Large intestine (tissue), 3 donors: ENCODE measurements at regions not wholly inside any gene's neighbourhood (a gene's known extent, or its start where the extent isn't known, plus 50 kb on each side); places are given as distances from the start of the nearest gene placed in this dataset.

Source experiments
- DNase-seq, 2 donors: peaks; one replicate each; pipeline versions ENCODE4 v3.0.0 to v3.0.0-alpha.2; 2013
- H3K27ac ChIP-seq: one replicate; pipeline ENCODE4 v1.5.1; 2013; ENCODE audit warnings: low read length
- H3K27me3 ChIP-seq: 2 replicates; pipeline ENCODE4 v1.6.1; 2013; ENCODE audit warnings: low read length; ENCODE audit not compliant: control insufficient read depth, insufficient read depth
- H3K36me3 ChIP-seq: 2 replicates; pipeline ENCODE4 v1.6.1; 2013; ENCODE audit warnings: low read length; ENCODE audit not compliant: control insufficient read depth, insufficient read depth
- H3K4me1 ChIP-seq: one replicate; pipeline ENCODE4 v1.6.1; 2013; ENCODE audit warnings: low read length; ENCODE audit not compliant: control insufficient read depth, insufficient read depth
- H3K4me3 ChIP-seq: one replicate; pipeline ENCODE4 v1.5.1; 2013; ENCODE audit warnings: low read length
- H3K9me3 ChIP-seq: one replicate; pipeline ENCODE4 v1.6.1; 2013; ENCODE audit warnings: mild to moderate bottlenecking, low read depth, low read length, moderate library complexity; ENCODE audit not compliant: control insufficient read depth
- WGBS: methylation state at CpG from one replicate; pipeline ENCODE4 v1.1.5; 2013; ENCODE audit warnings: low lambda C conversion rate; ENCODE audit not compliant: insufficient coverage; 5-methylcytosine and 5-hydroxymethylcytosine counted together

- no peaks in the 10 kb centered on the region for H3K27me3 ChIP-seq
- H3K27ac ChIP-seq, result no peak overlapping the region
- 96% methylated on average over 4 of the region's 5 CpGs for WGBS
- H3K9me3 ChIP-seq, result no peaks in the 10 kb centered on the region
- no peaks in the 10 kb centered on the region for H3K36me3 ChIP-seq
- H3K4me1 ChIP-seq, result no peaks in the 10 kb centered on the region
- DNase-seq, result no peak
- H3K4me3 ChIP-seq, result no peak overlapping the region
Observed at GRCh38 chr5:104298518-104298917, 735.9 kb upstream of the NUDT12 start.

GRCh38 chr5:104297076-104297475 is 734.5 kb upstream of the NUDT12 start:
- Histone ChIP-seq H3K4me1 (no peaks in the 10 kb centered on the region), H3K9me3 (no peaks in the 10 kb centered on the region), H3K27ac (no peak overlapping the region), H3K27me3 (no peaks in the 10 kb centered on the region), H3K36me3 (no peaks in the 10 kb centered on the region), H3K4me3 (no peak overlapping the region)
- no peak for DNase-seq
- WGBS, result 33% methylated on average over 1 of the region's 1 CpG

GRCh38 chr5:104295991-104296390 is 733.4 kb upstream of the NUDT12 start:
- no peaks in the 10 kb centered on the region for H3K4me1 ChIP-seq
- no peaks in the 10 kb centered on the region for H3K36me3 ChIP-seq
- no peak for DNase-seq
- WGBS, result 100% methylated on average over 1 of the region's 1 CpG
- H3K4me3 ChIP-seq, result no peak overlapping the region
- no peak overlapping the region for H3K27ac ChIP-seq
- H3K27me3 ChIP-seq, result no peaks in the 10 kb centered on the region
- H3K9me3 ChIP-seq, result no peaks in the 10 kb centered on the region

- no peaks in the 10 kb centered on the region for H3K36me3 ChIP-seq
- no peak overlapping the region for H3K27ac ChIP-seq
- H3K9me3 ChIP-seq, result peaks cover 5% of the 10 kb centered on the region
- H3K27me3 ChIP-seq, result no peaks in the 10 kb centered on the region
- no peak overlapping the region for H3K4me3 ChIP-seq
- DNase-seq, result no peak
- no CpG with 5 or more reads among the region's 1 CpG for WGBS
- no peaks in the 10 kb centered on the region for H3K4me1 ChIP-seq
Observed at GRCh38 chr5:104283136-104283535, 720.5 kb upstream of the NUDT12 start.

- Histone ChIP-seq H3K27me3 (no peaks in the 10 kb centered on the region), H3K36me3 (no peaks in the 10 kb centered on the region), H3K4me3 (no peak overlapping the region), H3K4me1 (no peaks in the 10 kb centered on the region), H3K9me3 (no peaks in the 10 kb centered on the region), H3K27ac (no peak overlapping the region)
- no peak for DNase-seq
- 95% methylated on average over 2 of the region's 2 CpGs for WGBS
Observed at GRCh38 chr5:104273725-104274124, 711.1 kb upstream of the NUDT12 start.

GRCh38 chr5:104267320-104268015 is 704.9 kb upstream of the NUDT12 start:
- WGBS, result 60% methylated on average over 2 of the region's 3 CpGs
- no peak overlapping the region for H3K4me3 ChIP-seq
- no peaks in the 10 kb centered on the region for H3K4me1 ChIP-seq
- no peak overlapping the region for H3K27ac ChIP-seq
- H3K27me3 ChIP-seq, result no peaks in the 10 kb centered on the region
- H3K9me3 ChIP-seq, result no peaks in the 10 kb centered on the region
- H3K36me3 ChIP-seq, result no peaks in the 10 kb centered on the region
- DNase-seq, result no peak

- Histone ChIP-seq H3K36me3 (no peaks in the 10 kb centered on the region), H3K27me3 (no peaks in the 10 kb centered on the region), H3K4me3 (no peak overlapping the region), H3K4me1 (no peaks in the 10 kb centered on the region), H3K27ac (no peak overlapping the region), H3K9me3 (no peaks in the 10 kb centered on the region)
- WGBS, result 100% methylated on average over 1 of the region's 1 CpG
- no peak for DNase-seq
Observed at GRCh38 chr5:104266161-104266560, 703.6 kb upstream of the NUDT12 start.

GRCh38 chr5:104265531-104266140 is 703.0 kb upstream of the NUDT12 start:
- no peaks in the 10 kb centered on the region for H3K4me1 ChIP-seq
- no peaks in the 10 kb centered on the region for H3K36me3 ChIP-seq
- no peaks in the 10 kb centered on the region for H3K9me3 ChIP-seq
- no peak for DNase-seq
- H3K27ac ChIP-seq, result no peak overlapping the region
- no peaks in the 10 kb centered on the region for H3K27me3 ChIP-seq
- WGBS, result no CpG with 5 or more reads among the region's 1 CpG
- H3K4me3 ChIP-seq, result no peak overlapping the region

GRCh38 chr5:104247260-104247659 is 684.7 kb upstream of the NUDT12 start:
- peak in 1 of 2 donors; percentile 14 for DNase-seq
- H3K36me3 ChIP-seq, result no peaks in the 10 kb centered on the region
- WGBS, result 100% methylated on average over 1 of the region's 3 CpGs
- no peaks in the 10 kb centered on the region for H3K9me3 ChIP-seq
- no peak overlapping the region for H3K4me3 ChIP-seq
- no peak overlapping the region for H3K27ac ChIP-seq
- no peaks in the 10 kb centered on the region for H3K27me3 ChIP-seq
- no peaks in the 10 kb centered on the region for H3K4me1 ChIP-seq

GRCh38 chr5:104241046-104241445 is 678.5 kb upstream of the NUDT12 start:
- DNase-seq, result no peak
- H3K9me3 ChIP-seq, result no peaks in the 10 kb centered on the region
- H3K4me1 ChIP-seq, result no peaks in the 10 kb centered on the region
- H3K27ac ChIP-seq, result no peak overlapping the region
- H3K36me3 ChIP-seq, result no peaks in the 10 kb centered on the region
- H3K27me3 ChIP-seq, result no peaks in the 10 kb centered on the region
- H3K4me3 ChIP-seq, result no peak overlapping the region
- WGBS, result no CpG with 5 or more reads among the region's 4 CpGs

- Histone ChIP-seq H3K9me3 (no peaks in the 10 kb centered on the region), H3K4me1 (no peaks in the 10 kb centered on the region), H3K36me3 (no peaks in the 10 kb centered on the region), H3K4me3 (no peak overlapping the region), H3K27ac (no peak overlapping the region), H3K27me3 (no peaks in the 10 kb centered on the region)
- WGBS, result 90% methylated on average over 3 of the region's 5 CpGs
- DNase-seq, result no peak
Observed at GRCh38 chr5:104237586-104237985, 675.0 kb upstream of the NUDT12 start.
